SJSA1 (cell line): ENCODE measurements at regions not wholly inside any gene's neighbourhood (a gene's known extent, or its start where the extent isn't known, plus 50 kb on each side); places are given as distances from the start of the nearest gene placed in this dataset.
"Not testable (repeated sequence)": the region's sequence is repeated elsewhere in the genome, so short reads cannot be mapped to it uniquely, and the experiment has no call there.

Source experiments
- DNase-seq, 2 experiments: peaks; one replicate each; pipeline ENCODE4 v3.0.0-alpha.2; 2015 to 2020; ENCODE audit warnings: low spot score in 2 of 2, low read depth in 1 of 2
- H3K27ac ChIP-seq: fragments of 250-450 bp; sonication (Bioruptor Pico); 2 replicates; pipeline ENCODE4 v1.5.1; 2020; ENCODE audit warnings: mild to moderate bottlenecking, moderate library complexity
- H3K27me3 ChIP-seq: fragments of 250-450 bp; sonication (Bioruptor Pico); replicated peaks from 2 replicates; pipeline ENCODE4 v1.5.1; 2020; ENCODE audit warnings: mild to moderate bottlenecking, moderate library complexity
- H3K36me3 ChIP-seq: fragments of 250-450 bp; sonication (Bioruptor Pico); 2 replicates; pipeline ENCODE4 v1.5.1; 2020; ENCODE audit warnings: mild to moderate bottlenecking
- H3K4me1 ChIP-seq: fragments of 250-450 bp; sonication (Bioruptor Pico); replicated peaks from 2 replicates; pipeline ENCODE4 v1.6.1; 2021; ENCODE audit warnings: mild to moderate bottlenecking
- H3K4me3 ChIP-seq: fragments of 250-450 bp; sonication (Bioruptor Pico); 2 replicates; pipeline ENCODE4 v1.5.1; 2020; ENCODE audit warnings: mild to moderate bottlenecking
- H3K9me3 ChIP-seq: fragments of 250-450 bp; sonication (Bioruptor Pico); replicated peaks from 2 replicates; pipeline ENCODE4 v1.5.1; 2020; ENCODE audit warnings: mild to moderate bottlenecking

GRCh38 chr4:27928761-27929540 lies 1068.3 kb downstream of the STIM2 start:
- no peak overlapping the region for H3K4me3 ChIP-seq
- no peak for DNase-seq
- H3K36me3 ChIP-seq = no peaks in the 10 kb centered on the region
- H3K9me3 ChIP-seq = no peaks in the 10 kb centered on the region
- H3K4me1 ChIP-seq = no peaks in the 10 kb centered on the region
- H3K27ac ChIP-seq = no peak overlapping the region
- H3K27me3 ChIP-seq = no peaks in the 10 kb centered on the region

- no peak overlapping the region for H3K27ac ChIP-seq
- H3K4me3 ChIP-seq = no peak overlapping the region
- H3K9me3 ChIP-seq = no peaks in the 10 kb centered on the region
- H3K27me3 ChIP-seq = no peaks in the 10 kb centered on the region
- H3K4me1 ChIP-seq = no peaks in the 10 kb centered on the region
- no peaks in the 10 kb centered on the region for H3K36me3 ChIP-seq
- no peak for DNase-seq
Measured at GRCh38 chr4:27930291-27930690, 1069.7 kb downstream of the STIM2 start.

GRCh38 chr4:27930976-27931375 lies 1070.3 kb downstream of the STIM2 start:
- Histone ChIP-seq H3K27ac (no peak overlapping the region), H3K27me3 (no peaks in the 10 kb centered on the region)
- no peak for DNase-seq

DNA sequence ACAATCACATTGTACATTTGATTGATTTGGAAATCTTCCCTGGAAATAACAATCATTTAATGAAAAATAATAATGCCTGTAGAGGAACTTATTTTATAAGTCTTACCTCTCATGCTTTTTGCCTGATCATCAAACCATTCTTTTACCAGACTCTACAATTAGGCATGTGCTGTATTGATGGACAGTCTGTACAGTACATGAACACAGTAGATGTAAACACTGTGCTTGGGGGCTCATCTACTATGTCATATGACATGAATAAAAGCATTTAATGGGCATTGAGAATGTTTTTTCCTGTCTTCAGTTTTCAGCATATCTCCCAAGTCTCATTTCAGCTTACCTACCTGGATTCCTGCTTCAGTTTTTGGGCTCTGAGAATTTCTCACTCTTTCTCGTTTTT lies 1070.9 kb downstream of the STIM2 start:
- no peak overlapping the region for H3K27ac ChIP-seq
- no peak for DNase-seq
- no peaks in the 10 kb centered on the region for H3K9me3 ChIP-seq
- H3K36me3 ChIP-seq = no peaks in the 10 kb centered on the region
- H3K4me3 ChIP-seq = no peak overlapping the region
- H3K27me3 ChIP-seq = no peaks in the 10 kb centered on the region
- no peaks in the 10 kb centered on the region for H3K4me1 ChIP-seq

More at GRCh38 chr4:27930976-27931375, 1070.3 kb downstream of the STIM2 start:
- Histone ChIP-seq H3K4me1 (no peaks in the 10 kb centered on the region), H3K36me3 (no peaks in the 10 kb centered on the region), H3K4me3 (no peak overlapping the region), H3K9me3 (no peaks in the 10 kb centered on the region)

DNA sequence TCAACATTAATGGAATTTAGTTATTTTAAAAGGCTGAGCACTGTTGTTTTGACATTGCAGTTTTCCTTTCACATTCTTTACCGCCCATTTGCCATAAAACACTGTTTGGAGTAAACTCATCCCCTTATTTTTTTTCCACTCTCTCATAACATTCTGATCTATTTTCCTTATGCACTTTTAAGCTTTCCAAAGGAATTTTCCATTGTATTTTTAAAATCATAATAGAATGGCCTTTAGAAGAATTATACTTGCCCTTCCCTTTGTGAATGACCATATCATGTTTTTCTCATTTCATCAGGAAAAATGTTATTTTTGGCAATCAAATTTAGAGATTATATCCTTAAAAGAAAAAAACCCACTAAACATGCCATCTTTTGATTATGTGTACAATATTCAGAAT lies 1074.2 kb downstream of the STIM2 start:
- no peak for DNase-seq
- Histone ChIP-seq H3K36me3 (no peaks in the 10 kb centered on the region), H3K4me1 (no peaks in the 10 kb centered on the region), H3K9me3 (no peaks in the 10 kb centered on the region), H3K27ac (no peak overlapping the region), H3K27me3 (no peaks in the 10 kb centered on the region), H3K4me3 (no peak overlapping the region)

GRCh38 chr4:27946799-27947198 lies 1086.2 kb downstream of the STIM2 start:
- no peaks in the 10 kb centered on the region for H3K27me3 ChIP-seq
- H3K4me3 ChIP-seq = no peak overlapping the region
- no peak overlapping the region for H3K27ac ChIP-seq
- DNase-seq = no peak
- no peaks in the 10 kb centered on the region for H3K36me3 ChIP-seq
- H3K4me1 ChIP-seq = no peaks in the 10 kb centered on the region
- H3K9me3 ChIP-seq = no peaks in the 10 kb centered on the region

GRCh38 chr4:27947302-27947701 lies 1086.7 kb downstream of the STIM2 start:
- Histone ChIP-seq H3K9me3 (no peaks in the 10 kb centered on the region), H3K27me3 (no peaks in the 10 kb centered on the region), H3K4me1 (no peaks in the 10 kb centered on the region), H3K27ac (no peak overlapping the region), H3K4me3 (no peak overlapping the region), H3K36me3 (no peaks in the 10 kb centered on the region)
- no peak for DNase-seq

GRCh38 chr4:27964095-27964494 lies 1103.5 kb downstream of the STIM2 start:
- no peaks in the 10 kb centered on the region for H3K9me3 ChIP-seq
- H3K27ac ChIP-seq = no peak overlapping the region
- no peak overlapping the region for H3K4me3 ChIP-seq
- H3K36me3 ChIP-seq = no peaks in the 10 kb centered on the region
- H3K4me1 ChIP-seq = no peaks in the 10 kb centered on the region
- DNase-seq = no peak
- no peaks in the 10 kb centered on the region for H3K27me3 ChIP-seq

DNA sequence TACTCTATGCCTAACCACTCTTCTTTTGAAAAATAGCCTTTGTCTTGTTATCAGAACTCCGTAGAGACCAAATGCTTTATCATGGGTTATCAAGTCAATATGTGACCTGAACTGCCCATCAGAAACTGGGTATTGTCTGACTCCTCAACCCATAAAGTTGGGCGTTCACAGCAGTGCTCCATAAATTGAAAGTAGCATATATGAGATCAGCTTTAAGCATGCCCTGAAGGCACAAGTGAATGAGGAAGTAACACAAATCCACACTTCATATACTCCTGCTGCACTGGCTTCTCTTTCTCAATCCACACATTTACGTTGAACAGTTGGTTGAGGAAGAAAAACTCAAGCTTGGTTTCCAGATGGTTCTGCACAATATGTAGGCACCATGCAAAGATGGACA lies 1106.0 kb downstream of the STIM2 start:
- no peaks in the 10 kb centered on the region for H3K36me3 ChIP-seq
- H3K27me3 ChIP-seq = no peaks in the 10 kb centered on the region
- H3K27ac ChIP-seq = no peak overlapping the region
- H3K4me3 ChIP-seq = no peak overlapping the region
- no peaks in the 10 kb centered on the region for H3K9me3 ChIP-seq
- DNase-seq = no peak
- H3K4me1 ChIP-seq = no peaks in the 10 kb centered on the region

DNA sequence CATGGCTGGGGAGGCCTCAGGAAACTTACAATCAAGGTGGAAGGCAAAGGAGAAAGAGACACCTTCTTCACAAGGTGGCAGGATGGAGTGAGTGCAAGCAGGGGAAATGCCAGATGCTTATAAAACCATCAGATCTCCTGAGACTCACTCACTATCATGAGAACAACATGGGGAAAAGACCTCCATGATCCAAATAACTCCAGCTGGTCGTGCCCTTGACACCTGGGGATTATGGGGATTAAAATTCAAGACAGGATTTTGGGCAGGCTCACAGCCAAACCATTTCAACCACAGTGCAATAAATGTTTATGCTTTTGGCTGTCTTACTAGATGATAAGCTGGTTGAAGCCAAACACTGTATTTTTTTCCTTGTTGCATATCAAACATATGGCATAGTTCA lies 1112.4 kb downstream of the STIM2 start:
- Histone ChIP-seq H3K4me3 (no peak overlapping the region), H3K9me3 (no peaks in the 10 kb centered on the region)
- DNase-seq = no peak

GRCh38 chr4:27973700-27974099 lies 1113.1 kb downstream of the STIM2 start:
- DNase-seq = no peak
- H3K27me3 ChIP-seq = no peaks in the 10 kb centered on the region

More for the DNA sequence above, 1112.4 kb downstream of the STIM2 start:
- H3K36me3 ChIP-seq = no peaks in the 10 kb centered on the region
- H3K4me1 ChIP-seq = no peaks in the 10 kb centered on the region
- no peaks in the 10 kb centered on the region for H3K27me3 ChIP-seq
- no peak overlapping the region for H3K27ac ChIP-seq

GRCh38 chr4:27974339-27974738 lies 1113.7 kb downstream of the STIM2 start:
- no peaks in the 10 kb centered on the region for H3K9me3 ChIP-seq
- H3K36me3 ChIP-seq = no peaks in the 10 kb centered on the region
- H3K27me3 ChIP-seq = no peaks in the 10 kb centered on the region
- no peak for DNase-seq
- no peak overlapping the region for H3K27ac ChIP-seq
- H3K4me1 ChIP-seq = no peaks in the 10 kb centered on the region
- H3K4me3 ChIP-seq = no peak overlapping the region

More at GRCh38 chr4:27973700-27974099, 1113.1 kb downstream of the STIM2 start:
- no peak overlapping the region for H3K27ac ChIP-seq
- H3K36me3 ChIP-seq = no peaks in the 10 kb centered on the region
- H3K9me3 ChIP-seq = no peaks in the 10 kb centered on the region
- no peaks in the 10 kb centered on the region for H3K4me1 ChIP-seq
- H3K4me3 ChIP-seq = no peak overlapping the region

DNA sequence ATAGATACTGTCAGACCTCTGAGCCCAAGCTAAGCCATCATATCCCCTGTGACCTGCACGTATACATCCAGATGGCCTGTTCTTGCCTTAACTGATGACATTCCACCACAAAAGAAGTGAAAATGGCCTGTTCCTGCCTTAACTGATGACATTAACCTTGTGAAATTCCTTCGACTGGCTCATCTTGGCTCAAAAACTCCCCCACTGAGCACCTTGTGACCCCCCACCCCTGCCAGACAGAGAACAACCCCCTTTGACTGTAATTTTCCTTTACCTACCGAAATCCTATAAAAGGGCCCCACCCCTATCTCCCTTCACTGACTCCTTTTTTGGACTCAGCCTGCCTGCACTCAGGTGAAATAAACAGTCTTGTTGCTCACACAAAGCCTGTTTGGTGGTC lies 1114.2 kb downstream of the STIM2 start:
- not testable (repeated sequence) for H3K27ac ChIP-seq, H3K4me3 ChIP-seq, H3K4me1 ChIP-seq, H3K36me3 ChIP-seq, H3K9me3 ChIP-seq, DNase-seq, H3K27me3 ChIP-seq

DNA sequence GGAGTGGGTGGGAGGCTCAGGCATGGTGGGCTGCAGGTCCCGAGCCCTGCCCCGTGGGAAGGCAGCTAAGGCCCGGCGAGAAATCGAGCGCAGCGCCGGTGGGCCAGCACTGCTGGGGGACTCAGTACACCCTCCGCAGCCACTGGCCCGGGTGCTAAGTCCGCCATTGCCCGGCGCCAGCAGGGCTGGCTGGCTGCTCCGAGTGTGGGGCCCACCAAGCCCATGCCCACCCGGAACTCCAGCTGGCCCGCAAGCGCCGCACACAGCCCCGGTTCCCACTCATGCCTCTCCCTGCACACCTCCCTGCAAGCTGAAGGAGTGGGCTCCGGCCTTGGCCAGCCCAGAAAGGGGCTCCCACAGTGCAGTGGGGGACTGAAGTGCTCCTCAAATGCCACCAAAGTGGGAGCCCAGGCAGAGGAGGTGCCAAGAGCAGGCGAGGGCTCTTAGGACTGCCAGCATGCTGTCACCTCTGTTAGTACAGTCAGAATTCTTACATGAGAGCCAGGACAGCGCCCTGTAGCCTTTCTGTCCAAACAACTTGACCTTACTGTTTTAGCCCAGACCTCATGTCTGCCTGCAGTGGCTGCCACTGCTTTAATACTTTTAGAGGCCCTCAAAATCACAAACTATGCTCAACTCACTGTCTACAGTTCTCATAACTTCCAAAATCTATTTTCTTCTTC lies 1117.9 kb downstream of the STIM2 start:
- H3K4me1 ChIP-seq, H3K4me3 ChIP-seq, H3K9me3 ChIP-seq, H3K27ac ChIP-seq, H3K27me3 ChIP-seq, DNase-seq, H3K36me3 ChIP-seq: not testable (repeated sequence)
